SJSA1 (cell line): ENCODE measurements at regions not wholly inside any gene's neighbourhood (a gene's known extent, or its start where the extent isn't known, plus 50 kb on each side); places are given as distances from the start of the nearest gene placed in this dataset.
A peak's percentile ranks its signal among the peaks of the same experiment; 100 is the strongest.
"Not testable (repeated sequence)": the region's sequence is repeated elsewhere in the genome, so short reads cannot be mapped to it uniquely, and the experiment has no call there.

ENCODE experiments used
- DNase-seq, 2 experiments: peaks; one replicate each; pipeline ENCODE4 v3.0.0-alpha.2; 2015 to 2020; ENCODE audit warnings: low spot score in 2 of 2, low read depth in 1 of 2
- H3K27ac ChIP-seq: fragments of 250-450 bp; sonication (Bioruptor Pico); 2 replicates; pipeline ENCODE4 v1.5.1; 2020; ENCODE audit warnings: mild to moderate bottlenecking, moderate library complexity
- H3K27me3 ChIP-seq: fragments of 250-450 bp; sonication (Bioruptor Pico); replicated peaks from 2 replicates; pipeline ENCODE4 v1.5.1; 2020; ENCODE audit warnings: mild to moderate bottlenecking, moderate library complexity
- H3K36me3 ChIP-seq: fragments of 250-450 bp; sonication (Bioruptor Pico); 2 replicates; pipeline ENCODE4 v1.5.1; 2020; ENCODE audit warnings: mild to moderate bottlenecking
- H3K4me1 ChIP-seq: fragments of 250-450 bp; sonication (Bioruptor Pico); replicated peaks from 2 replicates; pipeline ENCODE4 v1.6.1; 2021; ENCODE audit warnings: mild to moderate bottlenecking
- H3K4me3 ChIP-seq: fragments of 250-450 bp; sonication (Bioruptor Pico); 2 replicates; pipeline ENCODE4 v1.5.1; 2020; ENCODE audit warnings: mild to moderate bottlenecking
- H3K9me3 ChIP-seq: fragments of 250-450 bp; sonication (Bioruptor Pico); replicated peaks from 2 replicates; pipeline ENCODE4 v1.5.1; 2020; ENCODE audit warnings: mild to moderate bottlenecking

- H3K4me3 ChIP-seq = no peak overlapping the region
- H3K27ac ChIP-seq = no peak overlapping the region
- no peak for DNase-seq
- peaks cover 4% of the 10 kb centered on the region; the same call in 1 of the 2 replicates for H3K4me1 ChIP-seq
- no peaks in the 10 kb centered on the region for H3K36me3 ChIP-seq
- H3K9me3 ChIP-seq = no peaks in the 10 kb centered on the region
- H3K27me3 ChIP-seq = no peaks in the 10 kb centered on the region
These were observed 549.9 kb upstream of the AMOT start for GRCh38 chrX:113390531-113390930.

- Histone ChIP-seq H3K36me3 (no peaks in the 10 kb centered on the region), H3K4me3 (no peak overlapping the region), H3K4me1 (peaks cover 4% of the 10 kb centered on the region; the same call in 1 of the 2 replicates), H3K27me3 (no peaks in the 10 kb centered on the region), H3K27ac (no peak overlapping the region), H3K9me3 (no peaks in the 10 kb centered on the region)
- no peak for DNase-seq
These were observed 549.2 kb upstream of the AMOT start for GRCh38 chrX:113389846-113390245.

GRCh38 chrX:113384628-113385027 lies 544.0 kb upstream of the AMOT start:
- no peaks in the 10 kb centered on the region for H3K27me3 ChIP-seq
- peak; percentile 41 to 60 for DNase-seq
- peaks cover 7% of the 10 kb centered on the region for H3K4me1 ChIP-seq
- H3K9me3 ChIP-seq = no peaks in the 10 kb centered on the region
- H3K4me3 ChIP-seq = no peak overlapping the region
- no peaks in the 10 kb centered on the region for H3K36me3 ChIP-seq
- peak overlapping the region; percentile 5; the same call in 1 of the 2 replicates for H3K27ac ChIP-seq

- H3K27me3 ChIP-seq, H3K9me3 ChIP-seq, H3K36me3 ChIP-seq, DNase-seq, H3K4me3 ChIP-seq, H3K27ac ChIP-seq, H3K4me1 ChIP-seq: not testable (repeated sequence)
These were observed 532.8 kb upstream of the AMOT start for GRCh38 chrX:113373421-113373820.

GRCh38 chrX:113370006-113370405 lies 529.4 kb upstream of the AMOT start:
- Histone ChIP-seq H3K27ac (no peak overlapping the region), H3K9me3 (no peaks in the 10 kb centered on the region), H3K4me3 (no peak overlapping the region), H3K27me3 (no peaks in the 10 kb centered on the region), H3K4me1 (no peaks in the 10 kb centered on the region), H3K36me3 (no peaks in the 10 kb centered on the region)
- DNase-seq = no peak

GRCh38 chrX:113369056-113369455 lies 528.4 kb upstream of the AMOT start:
- DNase-seq = no peak
- Histone ChIP-seq H3K36me3 (no peaks in the 10 kb centered on the region), H3K4me1 (no peaks in the 10 kb centered on the region), H3K27me3 (no peaks in the 10 kb centered on the region), H3K27ac (no peak overlapping the region), H3K4me3 (no peak overlapping the region), H3K9me3 (no peaks in the 10 kb centered on the region)

GRCh38 chrX:113353134-113353533 lies 512.5 kb upstream of the AMOT start:
- no peak overlapping the region for H3K4me3 ChIP-seq
- H3K4me1 ChIP-seq = no peaks in the 10 kb centered on the region
- H3K27me3 ChIP-seq = no peaks in the 10 kb centered on the region
- no peaks in the 10 kb centered on the region for H3K9me3 ChIP-seq
- no peak overlapping the region for H3K27ac ChIP-seq
- H3K36me3 ChIP-seq = no peaks in the 10 kb centered on the region
- no peak for DNase-seq

- Histone ChIP-seq H3K4me1 (no peaks in the 10 kb centered on the region), H3K9me3 (no peaks in the 10 kb centered on the region), H3K36me3 (no peaks in the 10 kb centered on the region), H3K27me3 (no peaks in the 10 kb centered on the region), H3K27ac (no peak overlapping the region), H3K4me3 (no peak overlapping the region)
- DNase-seq = no peak
These were observed 489.8 kb upstream of the AMOT start for GRCh38 chrX:113330416-113330815.

GRCh38 chrX:113315927-113316326 lies 475.3 kb upstream of the AMOT start:
- H3K36me3 ChIP-seq = no peaks in the 10 kb centered on the region
- H3K4me3 ChIP-seq = no peak overlapping the region
- H3K27me3 ChIP-seq = no peaks in the 10 kb centered on the region
- H3K4me1 ChIP-seq = no peaks in the 10 kb centered on the region
- no peak for DNase-seq
- H3K9me3 ChIP-seq = no peaks in the 10 kb centered on the region
- no peak overlapping the region for H3K27ac ChIP-seq

- Histone ChIP-seq H3K4me3 (no peak overlapping the region), H3K9me3 (no peaks in the 10 kb centered on the region), H3K36me3 (no peaks in the 10 kb centered on the region), H3K4me1 (0 out of 2 replicates have a peak, but pooled peaks cover 3% of the 10 kb centered on the region), H3K27me3 (no peaks in the 10 kb centered on the region), H3K27ac (peak overlapping the region; percentile 31; the same call in 1 of the 2 replicates)
- DNase-seq = peak; percentile 21 to 22
These were observed 464.9 kb upstream of the AMOT start for GRCh38 chrX:113305496-113305895.

- H3K27ac ChIP-seq = no peak overlapping the region
- H3K4me3 ChIP-seq = no peak overlapping the region
- DNase-seq = no peak
- no peaks in the 10 kb centered on the region for H3K9me3 ChIP-seq
- H3K27me3 ChIP-seq = no peaks in the 10 kb centered on the region
- 0 out of 2 replicates have a peak, but pooled peaks cover 3% of the 10 kb centered on the region for H3K4me1 ChIP-seq
- H3K36me3 ChIP-seq = no peaks in the 10 kb centered on the region
These were observed 459.9 kb upstream of the AMOT start for GRCh38 chrX:113300580-113300979.

- Histone ChIP-seq H3K27me3 (no peaks in the 10 kb centered on the region), H3K36me3 (no peaks in the 10 kb centered on the region), H3K4me1 (no peaks in the 10 kb centered on the region), H3K4me3 (no peak overlapping the region), H3K9me3 (no peaks in the 10 kb centered on the region), H3K27ac (no peak overlapping the region)
- DNase-seq = peak in 1 of 2 experiments; percentile 3
These were observed 456.8 kb upstream of the AMOT start for GRCh38 chrX:113297437-113297836.

GRCh38 chrX:113289503-113289902 lies 448.9 kb upstream of the AMOT start:
- Histone ChIP-seq H3K4me1 (no peaks in the 10 kb centered on the region), H3K9me3 (no peaks in the 10 kb centered on the region), H3K27ac (no peak overlapping the region), H3K4me3 (no peak overlapping the region), H3K27me3 (no peaks in the 10 kb centered on the region), H3K36me3 (no peaks in the 10 kb centered on the region)
- DNase-seq = no peak

GRCh38 chrX:113287761-113288160 lies 447.1 kb upstream of the AMOT start:
- Histone ChIP-seq H3K4me1 (no peaks in the 10 kb centered on the region), H3K9me3 (no peaks in the 10 kb centered on the region), H3K4me3 (no peak overlapping the region), H3K36me3 (no peaks in the 10 kb centered on the region), H3K27me3 (no peaks in the 10 kb centered on the region), H3K27ac (no peak overlapping the region)
- no peak for DNase-seq

GRCh38 chrX:113275804-113276203 lies 435.2 kb upstream of the AMOT start:
- Histone ChIP-seq H3K9me3 (no peaks in the 10 kb centered on the region), H3K27ac (no peak overlapping the region), H3K4me3 (no peak overlapping the region), H3K27me3 (no peaks in the 10 kb centered on the region), H3K36me3 (no peaks in the 10 kb centered on the region), H3K4me1 (no peaks in the 10 kb centered on the region)
- DNase-seq = no peak
